ENCODE measurements at regions not wholly inside any gene's neighbourhood (a gene's known extent, or its start where the extent isn't known, plus 50 kb on each side); places are given as distances from the start of the nearest gene placed in this dataset.
"Not testable (repeated sequence)": the region's sequence is repeated elsewhere in the genome, so short reads cannot be mapped to it uniquely, and the experiment has no call there.

- H3K36me3 ChIP-seq, result no peaks in the 10 kb centered on the region
- no peak for TF ChIP-seq CTCF (IDR thresholded peaks at IDR 0.05)
- H3K27me3 ChIP-seq, result no peaks in the 10 kb centered on the region
- no peak overlapping the region for H3K4me3 ChIP-seq
- H3K27ac ChIP-seq, result no peak overlapping the region
- H3K9me3 ChIP-seq, result no peaks in the 10 kb centered on the region
- intact Hi-C loops (cut with DNase I), result no loop called here
- no peak for DNase-seq (ENCODE audit: low spot score in 2 of 2)
- H3K4me1 ChIP-seq, result peaks cover 0 to 6% of the 10 kb centered on the region in 2 donors
Observed at GRCh38 chr12:68537571-68537970, 73.1 kb upstream of the RAP1B start.

- TF ChIP-seq CTCF (IDR thresholded peaks at IDR 0.05), result no peak
- intact Hi-C loops (cut with DNase I), result no loop called here
- Histone ChIP-seq H3K36me3 (no peaks in the 10 kb centered on the region), H3K9me3 (no peaks in the 10 kb centered on the region), H3K4me3 (peak overlapping the region; percentile 39 to 49), H3K27me3 (no peaks in the 10 kb centered on the region), H3K27ac (peak overlapping the region; percentile 54 to 87), H3K4me1 (peaks cover 0 to 4% of the 10 kb centered on the region in 2 donors)
- peak in 1 of 2 donors; percentile 72 for DNase-seq (ENCODE audit: low spot score in 2 of 2)
Observed at GRCh38 chr12:68538726-68539614, 71.7 kb upstream of the RAP1B start.

- no peaks in the 10 kb centered on the region for H3K27me3 ChIP-seq
- intact Hi-C loops (cut with DNase I), result no loop called here
- H3K36me3 ChIP-seq, result no peaks in the 10 kb centered on the region
- DNase-seq (ENCODE audit: low spot score in 2 of 2), result no peak
- peak overlapping the region; percentile 54 to 87 for H3K27ac ChIP-seq
- peak overlapping the region; percentile 39 to 49 for H3K4me3 ChIP-seq
- peaks cover 0 to 4% of the 10 kb centered on the region in 2 donors for H3K4me1 ChIP-seq
- no peak for TF ChIP-seq CTCF (IDR thresholded peaks at IDR 0.05)
- H3K9me3 ChIP-seq, result no peaks in the 10 kb centered on the region
Observed at GRCh38 chr12:68539615-68539952, 71.1 kb upstream of the RAP1B start.

GRCh38 chr12:68540768-68541167 lies 69.9 kb upstream of the RAP1B start:
- H3K9me3 ChIP-seq; H3K4me3 ChIP-seq; DNase-seq (ENCODE audit: low spot score in 2 of 2); H3K36me3 ChIP-seq; H3K27me3 ChIP-seq; intact Hi-C loops (cut with DNase I); H3K4me1 ChIP-seq; H3K27ac ChIP-seq: not testable (repeated sequence)

- intact Hi-C loops (cut with DNase I); DNase-seq (ENCODE audit: low spot score in 2 of 2): not testable (repeated sequence)
Observed at GRCh38 chr12:68547318-68547717, 63.4 kb upstream of the RAP1B start.

GRCh38 chr12:68552605-68553195 lies 58.0 kb upstream of the RAP1B start:
- H3K4me1 ChIP-seq; H3K36me3 ChIP-seq; H3K27ac ChIP-seq; H3K4me3 ChIP-seq; intact Hi-C loops (cut with DNase I); DNase-seq (ENCODE audit: low spot score in 2 of 2); H3K27me3 ChIP-seq; H3K9me3 ChIP-seq: not testable (repeated sequence)

More at GRCh38 chr12:68547318-68547717, 63.4 kb upstream of the RAP1B start:
- H3K36me3 ChIP-seq, H3K27ac ChIP-seq, H3K4me1 ChIP-seq, H3K27me3 ChIP-seq, H3K4me3 ChIP-seq: not testable (repeated sequence)
- H3K9me3 ChIP-seq, result peaks cover 0 to 18% of the 10 kb centered on the region in 2 donors

- peak overlapping the region in 1 of 2 donors; percentile 9 for H3K27ac ChIP-seq
- intact Hi-C loops (cut with DNase I), result no loop called here
Observed at GRCh38 chr12:68557011-68557730, 53.5 kb upstream of the RAP1B start.

More at GRCh38 chr12:68557011-68557730, 53.5 kb upstream of the RAP1B start:
- Histone ChIP-seq H3K27me3 (no peaks in the 10 kb centered on the region), H3K4me1 (no peaks in the 10 kb centered on the region), H3K36me3 (no peaks in the 10 kb centered on the region), H3K4me3 (no peak overlapping the region), H3K9me3 (no peaks in the 10 kb centered on the region)
- no peak for DNase-seq (ENCODE audit: low spot score in 2 of 2)
- TF ChIP-seq CTCF (IDR thresholded peaks at IDR 0.05), result no peak
